ENCODE measurements at regions not wholly inside any gene's neighbourhood (a gene's known extent, or its start where the extent isn't known, plus 50 kb on each side); places are given as distances from the start of the nearest gene placed in this dataset.

GRCh38 chr18:78293540-78293939 lies 686.1 kb upstream of the SALL3 start:
- TF ChIP-seq CTCF (conservative IDR thresholded peaks at IDR 0.05; ENCODE audit: low read depth, low read length) (no peak), EZH2 (IDR thresholded peaks at IDR 0.05; ENCODE audit: borderline replicate concordance, low read depth, low read length, poor library complexity, severe bottlenecking) (no peak)
